HepG2 (cell line): ENCODE measurements at regions not wholly inside any gene's neighbourhood (a gene's known extent, or its start where the extent isn't known, plus 50 kb on each side); places are given as distances from the start of the nearest gene placed in this dataset.

Source experiments
- ATAC-seq: fragments of 200-7000 bp; cut with Tn5 transposase; 3 replicates; pipeline ENCODE4 v1.9.1; 2020; ENCODE audit warnings: mild to moderate bottlenecking, moderate library complexity
- BruUV-seq: library from RNA; stranded (reverse); fragments of 400-500 nt; replicated peaks from 2 replicates; lab custom pipeline; 2021; lab: Mats Ljungman, UMichigan
- CTCF ChIA-PET: fragments of 300-600 bp; formaldehyde crosslinking; extraction: SDS; loops from one replicate; lab custom pipeline; 2021; ENCODE audit warnings: low total read pairs, inconsistent platforms, low intra/inter-chr PET ratio; lab: Yijun Ruan, JAX
- POLR2A ChIA-PET: fragments of 350-600 bp; sonication (Branson Sonifier 250); formaldehyde crosslinking; loops from one replicate; lab custom pipeline; 2020; ENCODE audit warnings: antibody characterized with exemption, inconsistent platforms; lab: Yijun Ruan, JAX
- DNase-seq: peaks from one replicate; pipeline ENCODE4 v3.0.0-alpha.2; 2015; ENCODE audit warnings: low spot score
- FAIRE-seq: peaks from 3 replicates; lab custom pipeline; 2011; peaks lifted over from hg19 to GRCh38; lab: Jason Lieb, UNC
- H2AFZ ChIP-seq: one replicate; pipeline ENCODE4 v1.6.1; 2011; ENCODE audit warnings: low read length, inconsistent platforms
- H3K27ac ChIP-seq: fragments of 300-600 bp; 3 replicates; pipeline ENCODE4 v1.8.0; 2011; ENCODE audit warnings: mixed run types, mild to moderate bottlenecking, mixed read lengths, low read length, inconsistent platforms; ENCODE audit not compliant: insufficient read depth; ENCODE audit errors: extremely low read length
- H3K27me3 ChIP-seq, 2 experiments: fragments of 200-600 bp in 1 of 2; 2 replicates in 1 of 2; 3 replicates in 1 of 2; pipeline versions ENCODE4 v1.6.0 to v1.8.0; 2011; ENCODE audit warnings: low read length in 2 of 2, mild to moderate bottlenecking in 2 of 2, moderate library complexity in 2 of 2, inconsistent platforms in 1 of 2; ENCODE audit not compliant: insufficient read depth in 2 of 2, control insufficient read depth in 1 of 2
- H3K36me3 ChIP-seq, 2 experiments: fragments of 200-600 bp in 1 of 2; replicated peaks in 1 of 2; 2 replicates in 1 of 2; 3 replicates in 1 of 2; pipeline versions ENCODE4 v1.5.1 to v1.8.0; 2011; ENCODE audit warnings: low read length in 2 of 2, inconsistent platforms in 1 of 2; ENCODE audit not compliant: insufficient read depth in 2 of 2, control insufficient read depth in 1 of 2
- H3K4me1 ChIP-seq: 2 replicates; pipeline ENCODE4 v1.5.1; 2012; ENCODE audit warnings: low read length, inconsistent platforms; ENCODE audit not compliant: insufficient read depth
- H3K4me2 ChIP-seq: 2 replicates; pipeline ENCODE4 v1.6.0; 2011; ENCODE audit warnings: low read depth, low read length, inconsistent platforms
- H3K4me3 ChIP-seq, 3 experiments: fragments of 200-600 bp in 1 of 3; sonication (generic), shearing (Covaris generic) in 1 of 3; replicated peaks in 1 of 3; 2 replicates each; pipeline ENCODE4 v1.5.1; 2011 to 2016; ENCODE audit warnings: low read length in 3 of 3, inconsistent platforms in 2 of 3, low read depth in 2 of 3, mild to moderate bottlenecking in 2 of 3, control low read depth in 1 of 3, mixed read lengths in 1 of 3; ENCODE audit not compliant: insufficient read depth in 1 of 3
- H3K79me2 ChIP-seq: one replicate; pipeline ENCODE4 v1.6.1; 2011; ENCODE audit warnings: low read length, inconsistent platforms; ENCODE audit not compliant: insufficient read depth
- H3K9ac ChIP-seq: 2 replicates; pipeline ENCODE4 v1.6.0; 2011; ENCODE audit warnings: mild to moderate bottlenecking, low read depth, low read length, inconsistent platforms; ENCODE audit not compliant: insufficient read depth
- H3K9me3 ChIP-seq: 2 replicates; pipeline ENCODE4 v1.5.1; 2012; ENCODE audit warnings: mild to moderate bottlenecking, low read length
- H4K20me1 ChIP-seq: 2 replicates; pipeline ENCODE4 v1.6.0; 2011; ENCODE audit warnings: inconsistent platforms, mild to moderate bottlenecking, low read length, moderate library complexity; ENCODE audit not compliant: insufficient read depth
- DNMT3B ChIP-seq: conservative IDR thresholded peaks from 2 replicates; pipeline ENCODE4 v1.6.1; 2016; ENCODE audit warnings: missing biosample characterization, control low read depth
- GABPB1 ChIP-seq: IDR thresholded peaks from 2 replicates; pipeline ENCODE4 v1.6.1; 2016; ENCODE audit warnings: mild to moderate bottlenecking, missing genetic modification reagents, moderate library complexity, missing compliant biosample characterization
- HNRNPH1 ChIP-seq: fragments of 200-400 bp; formaldehyde crosslinking; optimal IDR thresholded peaks from 2 replicates; pipeline ENCODE3; 2017; ENCODE audit warnings: mild to moderate bottlenecking, low read depth, low read length
- KAT2B ChIP-seq: fragments of 150-350 bp; IDR thresholded peaks from 2 replicates; pipeline ENCODE4 v1.6.1; 2014; ENCODE audit warnings: low read depth, low read length, borderline replicate concordance
- LBX2 ChIP-seq: sonication (generic); formaldehyde crosslinking; IDR thresholded peaks from 2 replicates; pipeline ENCODE4 v1.5.0; 2020; ENCODE audit warnings: missing genetic modification reagents, mild to moderate bottlenecking, borderline replicate concordance
- SOX13 ChIP-seq, 3 experiments: fragments of 450-650 bp in 1 of 3; sonication (generic) in 1 of 3; formaldehyde crosslinking in 1 of 3; IDR thresholded peaks in 2 of 3; conservative IDR thresholded peaks in 1 of 3; 2 replicates each; pipeline versions ENCODE4 v1.5.0 to v1.6.1; 2016 to 2020; ENCODE audit warnings: antibody characterized with exemption in 1 of 3, mild to moderate bottlenecking in 1 of 3, missing compliant biosample characterization in 1 of 3, missing genetic modification reagents in 1 of 3, moderate library complexity in 1 of 3
- TAF15 ChIP-seq: fragments of 200-400 bp; formaldehyde crosslinking; IDR thresholded peaks from one replicate; pipeline ENCODE4 v1.6.1; 2018; ENCODE audit warnings: mild to moderate bottlenecking, low read depth, low read length; ENCODE audit not compliant: poor library complexity, severe bottlenecking
- TBL1XR1 ChIP-seq: fragments of 150-350 bp; IDR thresholded peaks from 2 replicates; pipeline ENCODE4 v1.6.1; 2014; ENCODE audit warnings: borderline replicate concordance, low read length; ENCODE audit not compliant: partially characterized antibody
- ZFP1 ChIP-seq: IDR thresholded peaks from 2 replicates; pipeline ENCODE4 v1.6.1; 2016
- ZNF24 ChIP-seq: fragments of 450-650 bp; IDR thresholded peaks from 2 replicates; pipeline ENCODE4 v1.6.1; 2017; ENCODE audit warnings: antibody characterized with exemption, mild to moderate bottlenecking
- ZNF350 ChIP-seq: sonication (generic); formaldehyde crosslinking; IDR thresholded peaks from 2 replicates; pipeline ENCODE4 v1.4.0; 2020; ENCODE audit warnings: mild to moderate bottlenecking, low read depth, missing genetic modification reagents, borderline replicate concordance
- ZNF720 ChIP-seq: sonication (generic); formaldehyde crosslinking; IDR thresholded peaks from 2 replicates; pipeline ENCODE4 v1.4.0; 2020; ENCODE audit warnings: missing genetic modification reagents
- ZSCAN22 ChIP-seq: sonication (generic); formaldehyde crosslinking; IDR thresholded peaks from 2 replicates; pipeline ENCODE4 v1.4.0; 2020; ENCODE audit warnings: mild to moderate bottlenecking, missing genetic modification reagents
- WGBS: methylation state at CpG from one replicate; pipeline ENCODE4 v1.1.6; 2017; ENCODE audit warnings: low lambda C conversion rate; 5-methylcytosine and 5-hydroxymethylcytosine counted together
- in situ Hi-C: cut with HindIII; loops from 2 replicates; pipeline ENCODE4 v1.10.0; 2017; ENCODE audit warnings: low pct_unique_long_range_greater_than_20kb; ENCODE audit not compliant: extremely low pct_ligation_motif_present
- intact Hi-C: fragments of 100-400 bp; cut with micrococcal nuclease; formaldehyde crosslinking; loops from one replicate; pipeline ENCODE4 v1.10.0; 2022; ENCODE audit not compliant: unreplicated experiment
- TF ChIP-seq, protein P1 (sequence below): sonication (generic); formaldehyde crosslinking; IDR thresholded peaks from 2 replicates; pipeline ENCODE4 v1.5.0; 2020; ENCODE audit warnings: mild to moderate bottlenecking, missing genetic modification reagents, borderline replicate concordance
- TF ChIP-seq, protein P2 (sequence below): sonication (generic); formaldehyde crosslinking; IDR thresholded peaks from 2 replicates; pipeline ENCODE4 v1.4.0; 2020; ENCODE audit warnings: missing genetic modification reagents, borderline replicate concordance
- TF ChIP-seq, protein P3 (sequence below): IDR thresholded peaks from 2 replicates; pipeline ENCODE4 v1.6.1; 2016; ENCODE audit warnings: missing compliant biosample characterization, missing genetic modification reagents, borderline replicate concordance

- TF ChIP-seq TAF15, result no peak
- TF ChIP-seq, protein P1, sequence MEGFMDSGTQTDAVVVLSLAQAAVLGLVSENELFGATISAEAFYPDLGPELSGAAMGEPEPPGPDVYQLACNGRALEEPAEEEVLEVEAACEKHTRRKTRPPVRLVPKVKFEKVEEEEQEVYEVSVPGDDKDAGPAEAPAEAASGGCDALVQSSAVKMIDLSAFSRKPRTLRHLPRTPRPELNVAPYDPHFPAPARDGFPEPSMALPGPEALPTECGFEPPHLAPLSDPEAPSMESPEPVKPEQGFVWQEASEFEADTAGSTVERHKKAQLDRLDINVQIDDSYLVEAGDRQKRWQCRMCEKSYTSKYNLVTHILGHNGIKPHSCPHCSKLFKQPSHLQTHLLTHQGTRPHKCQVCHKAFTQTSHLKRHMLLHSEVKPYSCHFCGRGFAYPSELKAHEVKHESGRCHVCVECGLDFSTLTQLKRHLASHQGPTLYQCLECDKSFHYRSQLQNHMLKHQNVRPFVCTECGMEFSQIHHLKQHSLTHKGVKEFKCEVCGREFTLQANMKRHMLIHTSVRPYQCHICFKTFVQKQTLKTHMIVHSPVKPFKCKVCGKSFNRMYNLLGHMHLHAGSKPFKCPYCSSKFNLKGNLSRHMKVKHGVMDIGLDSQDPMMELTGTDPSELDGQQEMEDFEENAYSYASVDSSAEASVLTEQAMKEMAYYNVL (CRISPR knock-in tag), result no peak
- TF ChIP-seq ZSCAN22 (CRISPR knock-in tag), result no peak
- TF ChIP-seq DNMT3B (CRISPR knock-in tag), result no peak
- TF ChIP-seq, protein P2, sequence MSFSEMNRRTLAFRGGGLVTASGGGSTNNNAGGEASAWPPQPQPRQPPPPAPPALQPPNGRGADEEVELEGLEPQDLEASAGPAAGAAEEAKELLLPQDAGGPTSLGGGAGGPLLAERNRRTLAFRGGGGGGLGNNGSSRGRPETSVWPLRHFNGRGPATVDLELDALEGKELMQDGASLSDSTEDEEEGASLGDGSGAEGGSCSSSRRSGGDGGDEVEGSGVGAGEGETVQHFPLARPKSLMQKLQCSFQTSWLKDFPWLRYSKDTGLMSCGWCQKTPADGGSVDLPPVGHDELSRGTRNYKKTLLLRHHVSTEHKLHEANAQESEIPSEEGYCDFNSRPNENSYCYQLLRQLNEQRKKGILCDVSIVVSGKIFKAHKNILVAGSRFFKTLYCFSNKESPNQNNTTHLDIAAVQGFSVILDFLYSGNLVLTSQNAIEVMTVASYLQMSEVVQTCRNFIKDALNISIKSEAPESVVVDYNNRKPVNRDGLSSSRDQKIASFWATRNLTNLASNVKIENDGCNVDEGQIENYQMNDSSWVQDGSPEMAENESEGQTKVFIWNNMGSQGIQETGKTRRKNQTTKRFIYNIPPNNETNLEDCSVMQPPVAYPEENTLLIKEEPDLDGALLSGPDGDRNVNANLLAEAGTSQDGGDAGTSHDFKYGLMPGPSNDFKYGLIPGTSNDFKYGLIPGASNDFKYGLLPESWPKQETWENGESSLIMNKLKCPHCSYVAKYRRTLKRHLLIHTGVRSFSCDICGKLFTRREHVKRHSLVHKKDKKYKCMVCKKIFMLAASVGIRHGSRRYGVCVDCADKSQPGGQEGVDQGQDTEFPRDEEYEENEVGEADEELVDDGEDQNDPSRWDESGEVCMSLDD (CRISPR knock-in tag), result no peak
These were observed 51.0 kb upstream of the RAB27B start (continued) for GRCh38 chr18:54777118-54777791.

- Histone ChIP-seq H3K4me1 (no peaks in the 10 kb centered on the region), H2AFZ (no peak overlapping the region), H3K9ac (no peak overlapping the region), H3K27ac (no peak overlapping the region), H4K20me1 (no peaks in the 10 kb centered on the region), H3K27me3 (no peaks in the 10 kb centered on the region), H3K79me2 (no peaks in the 10 kb centered on the region), H3K4me2 (no peak overlapping the region), H3K4me3 (no peak overlapping the region), H3K36me3 (no peaks in the 10 kb centered on the region), H3K9me3 (no peaks in the 10 kb centered on the region)
- intact Hi-C loops, result no loop called here
- 20% methylated on average over 4 of the region's 4 CpGs for WGBS
- BruUV-seq, result no TSS peak
- ATAC-seq (no peak), DNase-seq (no peak), FAIRE-seq (no peak)
- in situ Hi-C loops, result no loop called here
- POLR2A ChIA-PET, result no interaction called here
- TF ChIP-seq LBX2 (CRISPR knock-in tag) (no peak), ZFP1 (CRISPR knock-in tag) (no peak), ZNF720 (CRISPR knock-in tag) (no peak), HNRNPH1 (no peak), KAT2B (no peak), ZNF350 (CRISPR knock-in tag) (no peak), SOX13 (IDR thresholded peaks at IDR 0.05) (no peak), SOX13 (CRISPR knock-in tag; conservative IDR thresholded peaks at IDR 0.05 in 1 of 2, IDR thresholded peaks at IDR 0.05 in 1 of 2) (no peak), GABPB1 (CRISPR knock-in tag) (no peak), TBL1XR1 (no peak), ZNF24 (no peak)
- TF ChIP-seq, protein P3, sequence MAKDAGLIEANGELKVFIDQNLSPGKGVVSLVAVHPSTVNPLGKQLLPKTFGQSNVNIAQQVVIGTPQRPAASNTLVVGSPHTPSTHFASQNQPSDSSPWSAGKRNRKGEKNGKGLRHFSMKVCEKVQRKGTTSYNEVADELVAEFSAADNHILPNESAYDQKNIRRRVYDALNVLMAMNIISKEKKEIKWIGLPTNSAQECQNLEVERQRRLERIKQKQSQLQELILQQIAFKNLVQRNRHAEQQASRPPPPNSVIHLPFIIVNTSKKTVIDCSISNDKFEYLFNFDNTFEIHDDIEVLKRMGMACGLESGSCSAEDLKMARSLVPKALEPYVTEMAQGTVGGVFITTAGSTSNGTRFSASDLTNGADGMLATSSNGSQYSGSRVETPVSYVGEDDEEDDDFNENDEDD (CRISPR knock-in tag), result no peak
- CTCF ChIA-PET, result no interaction called here
These were observed 50.3 kb upstream of the RAB27B start for GRCh38 chr18:54777989-54778388.
